Peyer's patch (tissue), 4 donors: ENCODE measurements at regions not wholly inside any gene's neighbourhood (a gene's known extent, or its start where the extent isn't known, plus 50 kb on each side); places are given as distances from the start of the nearest gene placed in this dataset.

ENCODE experiments used
- DNase-seq, 3 donors: peaks; one replicate each; pipeline ENCODE4 v3.0.0-alpha.2; 2017 to 2019
- H3K27ac ChIP-seq, 4 donors: fragments of 200-600 bp; sonication (generic); one replicate each; pipeline ENCODE4 v1.5.1; 2016 to 2019
- H3K27me3 ChIP-seq, 2 donors: fragments of 200-600 bp; sonication (generic); one replicate each; pipeline ENCODE4 v1.5.1; 2019
- H3K36me3 ChIP-seq, 3 donors: fragments of 200-600 bp; sonication (generic); one replicate each; pipeline ENCODE4 v1.5.1; 2016 to 2019
- H3K4me1 ChIP-seq, 4 donors: fragments of 200-600 bp; sonication (generic); one replicate each; pipeline ENCODE4 v1.5.1; 2016 to 2019
- H3K4me3 ChIP-seq, 4 donors: fragments of 200-600 bp; sonication (generic); 1 replicate in 3 of 4; 2 replicates in 1 of 4; pipeline ENCODE4 v1.5.1; 2016 to 2019; ENCODE audit warnings: mild to moderate bottlenecking in 1 of 4
- H3K9me3 ChIP-seq, 4 donors: fragments of 200-600 bp; sonication (generic); one replicate each; pipeline ENCODE4 v1.5.1; 2016 to 2019; ENCODE audit warnings: mild to moderate bottlenecking in 1 of 4
- CTCF ChIP-seq, 6 experiments: fragments of 450-650 bp in 4 of 6; fragments of 200-600 bp in 2 of 6; sonication (generic) in 1 of 6; IDR thresholded peaks; one replicate each; pipeline ENCODE4 v1.5.1; 2017 to 2019; ENCODE audit warnings: antibody characterized with exemption in 6 of 6, mild to moderate bottlenecking in 3 of 6, moderate library complexity in 1 of 6
- POLR2A ChIP-seq, 2 donors: fragments of 450-650 bp; IDR thresholded peaks; one replicate each; pipeline ENCODE4 v1.5.1; 2017; ENCODE audit warnings: antibody characterized with exemption in 2 of 2, mild to moderate bottlenecking in 2 of 2, moderate library complexity in 2 of 2

DNA sequence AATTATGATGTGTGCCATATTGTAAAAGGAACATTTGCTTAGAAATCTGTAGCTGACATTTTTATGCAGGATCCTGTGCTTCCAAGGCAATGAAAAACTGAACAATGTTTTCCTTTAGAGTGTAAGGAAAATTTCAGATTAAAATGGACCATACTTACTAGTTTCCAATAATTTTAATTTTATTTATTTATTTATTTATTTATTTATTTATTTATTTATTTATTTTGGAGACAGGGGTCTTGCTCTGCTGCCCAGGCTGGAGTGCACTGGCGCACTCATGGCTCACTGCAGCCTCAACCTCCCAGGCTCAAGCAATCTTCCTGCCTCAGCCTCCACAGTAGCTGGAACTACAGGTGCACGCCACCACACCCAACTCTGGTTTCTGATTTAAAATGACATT is 369.8 kb upstream of the HAND2 start:
- TF ChIP-seq POLR2A (IDR thresholded peaks at IDR 0.05) (no peak), CTCF (IDR thresholded peaks at IDR 0.05) (no peak)
- Histone ChIP-seq H3K27ac (no peak overlapping the region), H3K4me1 (no peaks in the 10 kb centered on the region), H3K27me3 (no peaks in the 10 kb centered on the region), H3K9me3 (no peaks in the 10 kb centered on the region), H3K36me3 (no peaks in the 10 kb centered on the region), H3K4me3 (no peak overlapping the region)
- no peak for DNase-seq

DNA sequence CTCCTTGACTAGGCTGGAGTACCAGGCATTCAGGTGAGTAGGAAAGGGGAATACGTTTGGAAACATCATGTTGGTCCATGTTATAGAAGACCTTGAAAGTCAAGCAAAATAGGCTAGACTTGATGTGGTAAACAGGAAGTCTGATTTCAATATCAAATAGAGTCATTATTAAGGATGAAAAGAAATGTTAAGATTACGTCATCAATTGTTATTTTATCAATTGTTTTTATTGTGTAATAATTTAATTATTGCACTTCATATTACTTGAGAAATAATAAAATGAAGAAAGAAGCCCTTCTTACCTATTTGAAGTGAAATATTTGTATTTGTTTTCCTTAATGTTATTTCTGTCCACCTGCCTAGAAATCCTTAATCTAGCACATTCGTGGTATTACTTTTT is 361.0 kb upstream of the HAND2 start:
- TF ChIP-seq POLR2A (IDR thresholded peaks at IDR 0.05) (no peak), CTCF (IDR thresholded peaks at IDR 0.05) (no peak)
- no peak for DNase-seq

GRCh38 chr4:173883821-173884220 is 353.8 kb upstream of the HAND2 start:
- no peak overlapping the region for H3K4me3 ChIP-seq
- no peak overlapping the region for H3K27ac ChIP-seq
- no peaks in the 10 kb centered on the region for H3K4me1 ChIP-seq
- H3K27me3 ChIP-seq = no peaks in the 10 kb centered on the region
- H3K36me3 ChIP-seq = no peaks in the 10 kb centered on the region
- TF ChIP-seq CTCF (IDR thresholded peaks at IDR 0.05) (no peak), POLR2A (IDR thresholded peaks at IDR 0.05) (no peak)
- no peak for DNase-seq
- no peaks in the 10 kb centered on the region for H3K9me3 ChIP-seq

More for the DNA sequence above, 361.0 kb upstream of the HAND2 start:
- Histone ChIP-seq H3K4me3 (no peak overlapping the region), H3K4me1 (no peaks in the 10 kb centered on the region), H3K9me3 (no peaks in the 10 kb centered on the region), H3K36me3 (no peaks in the 10 kb centered on the region), H3K27me3 (no peaks in the 10 kb centered on the region), H3K27ac (no peak overlapping the region)

- no peak for DNase-seq
- Histone ChIP-seq H3K9me3 (no peaks in the 10 kb centered on the region), H3K4me3 (no peak overlapping the region), H3K36me3 (no peaks in the 10 kb centered on the region), H3K27me3 (no peaks in the 10 kb centered on the region), H3K4me1 (no peaks in the 10 kb centered on the region), H3K27ac (no peak overlapping the region)
- TF ChIP-seq POLR2A (IDR thresholded peaks at IDR 0.05) = no peak
- TF ChIP-seq CTCF (IDR thresholded peaks at IDR 0.05) = no peak
Measured at GRCh38 chr4:173880897-173881296, 350.9 kb upstream of the HAND2 start.

GRCh38 chr4:173879509-173879908 is 349.5 kb upstream of the HAND2 start:
- Histone ChIP-seq H3K9me3 (no peaks in the 10 kb centered on the region), H3K27me3 (no peaks in the 10 kb centered on the region), H3K4me3 (no peak overlapping the region), H3K36me3 (no peaks in the 10 kb centered on the region), H3K4me1 (no peaks in the 10 kb centered on the region), H3K27ac (no peak overlapping the region)
- no peak for DNase-seq
- TF ChIP-seq CTCF (IDR thresholded peaks at IDR 0.05) = no peak
- no peak for TF ChIP-seq POLR2A (IDR thresholded peaks at IDR 0.05)

DNA sequence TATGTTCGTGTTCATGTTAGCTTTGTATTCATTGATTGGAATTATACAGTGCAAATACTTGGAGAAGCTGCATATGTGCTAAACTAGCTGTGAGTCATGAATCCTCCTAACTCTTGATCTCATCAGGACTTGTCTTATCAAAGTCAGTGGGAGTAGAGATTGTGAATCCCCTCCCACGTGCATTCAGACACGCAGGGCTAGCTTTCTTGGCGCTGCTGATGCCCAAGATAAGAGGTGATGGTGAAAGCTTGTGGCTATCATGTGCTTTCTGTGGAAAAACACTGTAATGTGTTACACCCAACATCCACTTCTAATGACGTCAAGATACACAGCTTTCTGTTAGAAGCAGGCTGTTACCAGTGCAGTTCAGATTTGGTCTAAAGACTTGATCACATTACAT is 348.7 kb upstream of the HAND2 start:
- Histone ChIP-seq H3K9me3 (no peaks in the 10 kb centered on the region), H3K4me1 (no peaks in the 10 kb centered on the region), H3K27me3 (no peaks in the 10 kb centered on the region), H3K27ac (no peak overlapping the region), H3K4me3 (no peak overlapping the region), H3K36me3 (no peaks in the 10 kb centered on the region)
- TF ChIP-seq CTCF (IDR thresholded peaks at IDR 0.05) = no peak
- TF ChIP-seq POLR2A (IDR thresholded peaks at IDR 0.05) = no peak
- no peak for DNase-seq
